NB4 (cell line): ENCODE measurements at regions not wholly inside any gene's neighbourhood (a gene's known extent, or its start where the extent isn't known, plus 50 kb on each side); places are given as distances from the start of the nearest gene placed in this dataset.

Source experiments
- DNase-seq: peaks from one replicate; pipeline ENCODE4 v3.0.0; 2010; ENCODE audit warnings: low read depth
- H3K4me3 ChIP-seq: one replicate; pipeline ENCODE4 v1.5.1; 2011; ENCODE audit warnings: mild to moderate bottlenecking, low read depth, low read length, moderate library complexity
- MYC ChIP-seq: IDR thresholded peaks from 2 replicates; pipeline ENCODE4 v1.6.1; 2011; ENCODE audit warnings: low read depth, low read length
- POLR2A ChIP-seq: IDR thresholded peaks from 2 replicates; pipeline ENCODE4 v1.6.1; 2011; ENCODE audit warnings: mild to moderate bottlenecking; ENCODE audit not compliant: insufficient read length; ENCODE audit errors: extremely low read depth
- TF ChIP-seq, protein P1 (sequence below): IDR thresholded peaks from 2 replicates; pipeline ENCODE4 v1.6.1; 2011; ENCODE audit warnings: low read depth, low read length
- TF ChIP-seq, protein P2 (sequence below): IDR thresholded peaks from one replicate; pipeline ENCODE4 v1.5.1; 2012; ENCODE audit warnings: low read depth, low read length

DNA sequence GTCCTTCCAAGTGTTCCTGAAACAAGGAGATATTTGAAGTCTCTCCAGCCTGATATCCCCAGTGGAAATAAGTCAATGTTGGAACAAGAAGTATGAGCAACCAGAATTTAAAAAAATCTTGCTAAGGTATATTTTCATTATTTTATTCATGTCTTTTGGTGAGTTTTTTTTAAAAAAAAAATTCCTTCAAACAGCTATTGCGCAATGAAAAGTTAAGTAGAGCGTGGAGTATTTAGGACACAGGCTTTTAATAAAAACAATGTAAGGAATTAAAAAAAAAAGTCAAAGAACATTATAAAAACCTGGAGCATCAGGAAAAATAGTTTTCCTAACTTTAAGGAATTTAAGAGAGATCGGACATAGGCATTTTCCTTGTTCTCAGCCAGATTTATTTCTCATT lies 940.4 kb downstream of the KCNJ2 start:
- no peak overlapping the region for H3K4me3 ChIP-seq
- TF ChIP-seq, protein P1, sequence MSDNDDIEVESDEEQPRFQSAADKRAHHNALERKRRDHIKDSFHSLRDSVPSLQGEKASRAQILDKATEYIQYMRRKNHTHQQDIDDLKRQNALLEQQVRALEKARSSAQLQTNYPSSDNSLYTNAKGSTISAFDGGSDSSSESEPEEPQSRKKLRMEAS = no peak
- TF ChIP-seq, protein P2, sequence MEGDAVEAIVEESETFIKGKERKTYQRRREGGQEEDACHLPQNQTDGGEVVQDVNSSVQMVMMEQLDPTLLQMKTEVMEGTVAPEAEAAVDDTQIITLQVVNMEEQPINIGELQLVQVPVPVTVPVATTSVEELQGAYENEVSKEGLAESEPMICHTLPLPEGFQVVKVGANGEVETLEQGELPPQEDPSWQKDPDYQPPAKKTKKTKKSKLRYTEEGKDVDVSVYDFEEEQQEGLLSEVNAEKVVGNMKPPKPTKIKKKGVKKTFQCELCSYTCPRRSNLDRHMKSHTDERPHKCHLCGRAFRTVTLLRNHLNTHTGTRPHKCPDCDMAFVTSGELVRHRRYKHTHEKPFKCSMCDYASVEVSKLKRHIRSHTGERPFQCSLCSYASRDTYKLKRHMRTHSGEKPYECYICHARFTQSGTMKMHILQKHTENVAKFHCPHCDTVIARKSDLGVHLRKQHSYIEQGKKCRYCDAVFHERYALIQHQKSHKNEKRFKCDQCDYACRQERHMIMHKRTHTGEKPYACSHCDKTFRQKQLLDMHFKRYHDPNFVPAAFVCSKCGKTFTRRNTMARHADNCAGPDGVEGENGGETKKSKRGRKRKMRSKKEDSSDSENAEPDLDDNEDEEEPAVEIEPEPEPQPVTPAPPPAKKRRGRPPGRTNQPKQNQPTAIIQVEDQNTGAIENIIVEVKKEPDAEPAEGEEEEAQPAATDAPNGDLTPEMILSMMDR = no peak
- TF ChIP-seq MYC (no peak), POLR2A (no peak)
- DNase-seq = no peak

- TF ChIP-seq, protein P1 = no peak
- no peak for TF ChIP-seq MYC
- TF ChIP-seq, protein P2 = no peak
- no peak for TF ChIP-seq POLR2A
- H3K4me3 ChIP-seq = no peak overlapping the region
- DNase-seq = no peak
Measured at GRCh38 chr17:71110326-71110725, 941.0 kb downstream of the KCNJ2 start.

- DNase-seq = no peak
- TF ChIP-seq, protein P2 = no peak
- TF ChIP-seq, protein P1 = no peak
- no peak overlapping the region for H3K4me3 ChIP-seq
Measured at GRCh38 chr17:71111460-71111859, 942.1 kb downstream of the KCNJ2 start.

GRCh38 chr17:71111934-71112333 lies 942.6 kb downstream of the KCNJ2 start:
- TF ChIP-seq, protein P1 = no peak
- TF ChIP-seq, protein P2 = no peak
- TF ChIP-seq POLR2A = no peak
- TF ChIP-seq MYC = no peak
- DNase-seq = no peak
- no peak overlapping the region for H3K4me3 ChIP-seq

GRCh38 chr17:71113347-71113746 lies 944.0 kb downstream of the KCNJ2 start:
- TF ChIP-seq, protein P1 = no peak
- TF ChIP-seq, protein P2 = no peak
- TF ChIP-seq POLR2A (no peak), MYC (no peak)
- no peak for DNase-seq
- no peak overlapping the region for H3K4me3 ChIP-seq

- TF ChIP-seq POLR2A (no peak), MYC (no peak)
- TF ChIP-seq, protein P2 = no peak
- TF ChIP-seq, protein P1 = no peak
- H3K4me3 ChIP-seq = no peak overlapping the region
- DNase-seq = no peak
Measured at GRCh38 chr17:71114911-71115668, 945.8 kb downstream of the KCNJ2 start.
